ENCODE measurements at regions not wholly inside any gene's neighbourhood (a gene's known extent, or its start where the extent isn't known, plus 50 kb on each side); places are given as distances from the start of the nearest gene placed in this dataset.

DNA sequence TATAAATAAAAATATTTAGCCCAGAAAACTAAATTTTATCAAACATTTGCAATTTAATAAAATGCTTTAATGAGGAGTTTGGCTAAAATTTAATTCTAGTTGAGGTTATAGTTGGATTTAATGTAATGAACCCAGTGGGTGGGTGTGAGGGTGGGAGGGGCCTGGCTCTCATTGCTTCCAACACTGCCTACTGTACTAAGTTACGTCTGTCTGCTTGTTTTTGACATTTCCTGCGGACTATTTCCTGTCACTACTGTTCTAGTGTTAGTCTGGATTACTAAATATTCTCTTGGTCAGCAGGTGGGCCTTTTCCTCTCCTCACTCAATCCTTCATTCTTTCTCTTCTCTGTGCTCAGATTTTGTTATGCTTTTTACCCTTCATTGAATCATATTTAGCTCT, 82.5 kb upstream of the MAP3K7 start:
- Histone ChIP-seq H3K4me2 (no peak overlapping the region), H3K27ac (no peak overlapping the region), H3K4me1 (no peaks in the 10 kb centered on the region), H3K4me3 (no peak overlapping the region), H3K9me3 (no peaks in the 10 kb centered on the region)
- ChIA-PET CTCF (no interaction called here), POLR2A (no interaction called here)
- TF ChIP-seq, protein P1, sequence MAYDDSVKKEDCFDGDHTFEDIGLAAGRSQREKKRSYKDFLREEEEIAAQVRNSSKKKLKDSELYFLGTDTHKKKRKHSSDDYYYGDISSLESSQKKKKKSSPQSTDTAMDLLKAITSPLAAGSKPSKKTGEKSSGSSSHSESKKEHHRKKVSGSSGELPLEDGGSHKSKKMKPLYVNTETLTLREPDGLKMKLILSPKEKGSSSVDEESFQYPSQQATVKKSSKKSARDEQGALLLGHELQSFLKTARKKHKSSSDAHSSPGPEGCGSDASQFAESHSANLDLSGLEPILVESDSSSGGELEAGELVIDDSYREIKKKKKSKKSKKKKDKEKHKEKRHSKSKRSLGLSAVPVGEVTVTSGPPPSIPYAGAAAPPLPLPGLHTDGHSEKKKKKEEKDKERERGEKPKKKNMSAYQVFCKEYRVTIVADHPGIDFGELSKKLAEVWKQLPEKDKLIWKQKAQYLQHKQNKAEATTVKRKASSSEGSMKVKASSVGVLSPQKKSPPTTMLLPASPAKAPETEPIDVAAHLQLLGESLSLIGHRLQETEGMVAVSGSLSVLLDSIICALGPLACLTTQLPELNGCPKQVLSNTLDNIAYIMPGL (CRISPR knock-in tag; IDR thresholded peaks at IDR 0.05; ENCODE audit: borderline replicate concordance), result no peak
- no peak for TF ChIP-seq CBX2 (IDR thresholded peaks at IDR 0.05; ENCODE audit: borderline replicate concordance, low read depth)
- TF ChIP-seq BHLHE40 (IDR thresholded peaks at IDR 0.05; ENCODE audit: low read depth, low read length), result no peak
- TF ChIP-seq EHMT2 (IDR thresholded peaks at IDR 0.05; ENCODE audit: low read depth), result no peak
- no peak for TF ChIP-seq GATA3 (IDR thresholded peaks at IDR 0.05; ENCODE audit: borderline replicate concordance)
- TF ChIP-seq HOXA7 (CRISPR knock-in tag; IDR thresholded peaks at IDR 0.05), result no peak
- no peak for TF ChIP-seq HOXB13 (CRISPR knock-in tag; IDR thresholded peaks at IDR 0.05; ENCODE audit: low read depth)
- TF ChIP-seq MAFK (IDR thresholded peaks at IDR 0.05; ENCODE audit: partially characterized antibody), result no peak
- no peak for TF ChIP-seq TFCP2L1 (CRISPR knock-in tag; IDR thresholded peaks at IDR 0.05)
- no peak for TF ChIP-seq RCOR1 (IDR thresholded peaks at IDR 0.05; ENCODE audit: low read depth, low read length)
- no peak for TF ChIP-seq PHF8 (IDR thresholded peaks at IDR 0.05; ENCODE audit: borderline replicate concordance, low read depth)
- TF ChIP-seq, protein P2, sequence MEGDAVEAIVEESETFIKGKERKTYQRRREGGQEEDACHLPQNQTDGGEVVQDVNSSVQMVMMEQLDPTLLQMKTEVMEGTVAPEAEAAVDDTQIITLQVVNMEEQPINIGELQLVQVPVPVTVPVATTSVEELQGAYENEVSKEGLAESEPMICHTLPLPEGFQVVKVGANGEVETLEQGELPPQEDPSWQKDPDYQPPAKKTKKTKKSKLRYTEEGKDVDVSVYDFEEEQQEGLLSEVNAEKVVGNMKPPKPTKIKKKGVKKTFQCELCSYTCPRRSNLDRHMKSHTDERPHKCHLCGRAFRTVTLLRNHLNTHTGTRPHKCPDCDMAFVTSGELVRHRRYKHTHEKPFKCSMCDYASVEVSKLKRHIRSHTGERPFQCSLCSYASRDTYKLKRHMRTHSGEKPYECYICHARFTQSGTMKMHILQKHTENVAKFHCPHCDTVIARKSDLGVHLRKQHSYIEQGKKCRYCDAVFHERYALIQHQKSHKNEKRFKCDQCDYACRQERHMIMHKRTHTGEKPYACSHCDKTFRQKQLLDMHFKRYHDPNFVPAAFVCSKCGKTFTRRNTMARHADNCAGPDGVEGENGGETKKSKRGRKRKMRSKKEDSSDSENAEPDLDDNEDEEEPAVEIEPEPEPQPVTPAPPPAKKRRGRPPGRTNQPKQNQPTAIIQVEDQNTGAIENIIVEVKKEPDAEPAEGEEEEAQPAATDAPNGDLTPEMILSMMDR (IDR thresholded peaks at IDR 0.05), result no peak
- no peak for TF ChIP-seq SREBF2 (IDR thresholded peaks at IDR 0.05)
- TF ChIP-seq FOSB (CRISPR knock-in tag; IDR thresholded peaks at IDR 0.05), result no peak
- no peak for TF ChIP-seq MYC (IDR thresholded peaks at IDR 0.05; ENCODE audit: borderline replicate concordance, low read length)
- TF ChIP-seq, protein P3, sequence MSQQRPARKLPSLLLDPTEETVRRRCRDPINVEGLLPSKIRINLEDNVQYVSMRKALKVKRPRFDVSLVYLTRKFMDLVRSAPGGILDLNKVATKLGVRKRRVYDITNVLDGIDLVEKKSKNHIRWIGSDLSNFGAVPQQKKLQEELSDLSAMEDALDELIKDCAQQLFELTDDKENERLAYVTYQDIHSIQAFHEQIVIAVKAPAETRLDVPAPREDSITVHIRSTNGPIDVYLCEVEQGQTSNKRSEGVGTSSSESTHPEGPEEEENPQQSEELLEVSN (IDR thresholded peaks at IDR 0.05; ENCODE audit: borderline replicate concordance, low read depth), result no peak
- DNase-seq (ENCODE audit: low read depth in 1 of 2, low spot score in 1 of 2) (no peak), FAIRE-seq (no peak), ATAC-seq (no peak)
- WGBS (ENCODE audit: missing lambda C conversion rate), result 5% methylated on average over 2 of the region's 2 CpGs

DNA sequence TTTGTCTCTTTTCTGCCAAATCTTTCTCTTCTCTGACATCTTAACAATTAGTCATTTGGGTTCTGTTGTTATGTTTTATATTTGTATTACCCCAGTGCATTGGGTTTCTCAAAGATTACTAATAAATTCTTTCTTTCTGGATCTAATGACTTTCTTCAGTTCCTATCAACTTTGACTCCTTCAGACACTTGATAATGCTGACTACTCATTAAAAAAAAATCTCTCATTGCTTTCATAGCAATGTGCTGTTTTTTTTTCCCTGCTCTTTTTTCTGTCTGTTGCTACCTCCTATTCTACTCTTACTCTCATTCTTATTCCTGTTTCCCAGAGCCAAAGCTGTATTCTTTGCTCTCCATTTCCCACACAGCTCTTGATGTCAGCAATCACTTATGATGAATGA, 81.3 kb upstream of the MAP3K7 start:
- Histone ChIP-seq H3K4me3 (no peak overlapping the region), H3K4me1 (no peaks in the 10 kb centered on the region), H3K4me2 (no peak overlapping the region), H3K27ac (no peak overlapping the region), H3K9me3 (no peaks in the 10 kb centered on the region)
- POLR2A ChIA-PET, result no interaction called here
- TF ChIP-seq ZNF302 (CRISPR knock-in tag; IDR thresholded peaks at IDR 0.05) (no peak), HDAC2 (IDR thresholded peaks at IDR 0.05) (no peak), KDM1A (IDR thresholded peaks at IDR 0.05; ENCODE audit: low read depth) (no peak), HOXA7 (CRISPR knock-in tag; IDR thresholded peaks at IDR 0.05) (no peak), MYC (IDR thresholded peaks at IDR 0.05; ENCODE audit: borderline replicate concordance, low read length) (no peak), CHD2 (IDR thresholded peaks at IDR 0.05; ENCODE audit: low read length, partially characterized antibody) (no peak), SREBF2 (IDR thresholded peaks at IDR 0.05) (no peak), NR3C1 (IDR thresholded peaks at IDR 0.05) (no peak), CHD4 (IDR thresholded peaks at IDR 0.05; ENCODE audit: borderline replicate concordance) (no peak), HOXB5 (CRISPR knock-in tag; IDR thresholded peaks at IDR 0.05) (no peak), TP53 (CRISPR knock-in tag; IDR thresholded peaks at IDR 0.05) (no peak), HOXB13 (CRISPR knock-in tag; IDR thresholded peaks at IDR 0.05; ENCODE audit: low read depth) (no peak), RCOR1 (IDR thresholded peaks at IDR 0.05; ENCODE audit: low read depth, low read length) (no peak)
- TF ChIP-seq, protein P4, sequence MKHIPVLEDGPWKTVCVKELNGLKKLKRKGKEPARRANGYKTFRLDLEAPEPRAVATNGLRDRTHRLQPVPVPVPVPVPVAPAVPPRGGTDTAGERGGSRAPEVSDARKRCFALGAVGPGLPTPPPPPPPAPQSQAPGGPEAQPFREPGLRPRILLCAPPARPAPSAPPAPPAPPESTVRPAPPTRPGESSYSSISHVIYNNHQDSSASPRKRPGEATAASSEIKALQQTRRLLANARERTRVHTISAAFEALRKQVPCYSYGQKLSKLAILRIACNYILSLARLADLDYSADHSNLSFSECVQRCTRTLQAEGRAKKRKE (CRISPR knock-in tag; IDR thresholded peaks at IDR 0.05; ENCODE audit: low read depth), result no peak
- TF ChIP-seq, protein P5, sequence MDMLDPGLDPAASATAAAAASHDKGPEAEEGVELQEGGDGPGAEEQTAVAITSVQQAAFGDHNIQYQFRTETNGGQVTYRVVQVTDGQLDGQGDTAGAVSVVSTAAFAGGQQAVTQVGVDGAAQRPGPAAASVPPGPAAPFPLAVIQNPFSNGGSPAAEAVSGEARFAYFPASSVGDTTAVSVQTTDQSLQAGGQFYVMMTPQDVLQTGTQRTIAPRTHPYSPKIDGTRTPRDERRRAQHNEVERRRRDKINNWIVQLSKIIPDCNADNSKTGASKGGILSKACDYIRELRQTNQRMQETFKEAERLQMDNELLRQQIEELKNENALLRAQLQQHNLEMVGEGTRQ (IDR thresholded peaks at IDR 0.05), result no peak
- TF ChIP-seq, protein P1 (CRISPR knock-in tag; IDR thresholded peaks at IDR 0.05; ENCODE audit: borderline replicate concordance), result no peak
- DNase-seq (ENCODE audit: low read depth in 1 of 2, low spot score in 1 of 2) (no peak), ATAC-seq (no peak), FAIRE-seq (no peak)
- CTCF ChIA-PET, result no interaction called here
